ENCODE measurements at regions not wholly inside any gene's neighbourhood (a gene's known extent, or its start where the extent isn't known, plus 50 kb on each side); places are given as distances from the start of the nearest gene placed in this dataset.
"Not testable (repeated sequence)": the region's sequence is repeated elsewhere in the genome, so short reads cannot be mapped to it uniquely, and the experiment has no call there.

DNA sequence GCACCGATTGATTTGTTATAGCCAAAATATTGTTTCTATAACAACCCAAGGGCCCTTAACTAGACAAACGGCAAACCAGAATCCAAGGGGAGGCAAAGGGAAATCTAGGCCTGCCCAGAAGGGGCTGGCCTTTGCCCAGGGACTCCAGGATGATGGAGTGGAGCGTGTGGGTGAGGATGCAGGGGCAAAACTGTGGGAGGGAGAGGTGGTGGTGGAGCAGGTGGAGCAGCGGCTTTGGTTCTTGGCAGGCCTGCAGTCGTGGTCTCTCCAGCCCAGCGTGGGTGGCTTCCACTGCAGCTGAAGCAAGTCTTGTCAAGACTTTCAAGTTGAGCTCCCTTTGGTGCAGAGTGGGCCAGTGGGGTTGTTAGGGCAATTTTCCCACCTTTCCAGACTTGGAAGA is 98.6 kb upstream of the TBCA start:
- H3K4me3 ChIP-seq = no peak overlapping the region
- WGBS, 10 experiments = 68 to 86% (median 78%) methylated on average over 1 to 6 of the region's 6 CpGs; no CpG with 5 or more reads in 4 of the 10 experiments

DNA sequence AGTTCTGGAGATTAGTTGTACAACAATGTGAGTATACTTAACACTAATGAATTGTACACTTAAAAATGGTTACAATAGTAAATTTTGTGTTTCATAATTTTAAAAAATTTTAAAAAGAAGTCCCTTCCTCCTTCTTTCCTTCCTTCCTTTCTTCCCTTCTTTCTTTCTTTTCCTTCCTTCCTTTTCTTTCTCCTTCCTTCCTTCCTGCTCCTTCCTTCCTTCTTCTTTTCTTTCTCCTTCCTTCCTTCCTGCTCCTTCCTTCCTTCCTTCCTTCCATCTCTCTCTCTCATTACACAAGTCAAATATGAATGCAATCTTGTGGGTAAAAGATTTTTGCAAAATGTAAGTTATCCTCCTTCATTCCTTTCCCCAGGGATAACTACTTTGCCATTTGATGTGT is 97.1 kb upstream of the TBCA start:
- Histone ChIP-seq H3K27ac (no peak overlapping the region), H3K4me3 (no peak overlapping the region), H3K4me1 (replicated peaks in 1 of 2) (peaks cover 8 to 18% of the 10 kb centered on the region in 2 donors)
- in situ Hi-C loops (cut with MboI; ENCODE audit: low pct_unique_long_range_greater_than_20kb in 2 of 9, low sequenced_read_pairs in 9 of 9, unreplicated experiment in 9 of 9) = loop anchor here in 2 of 9 experiments (25.0 kb wide), 2 partner anchors 89 to 114 kb away; no protein-coding TSS in a partner anchor
- ATAC-seq (replicated peaks in 6 of 8) = no peak

More for the DNA sequence above, 98.6 kb upstream of the TBCA start:
- Histone ChIP-seq H3K27ac (no peak overlapping the region), H3K4me1 (replicated peaks in 1 of 2) (peaks cover under 1 to 7% of the 10 kb centered on the region in 2 donors)
- ATAC-seq (replicated peaks in 6 of 8) = no peak
- in situ Hi-C loops (cut with MboI; ENCODE audit: low pct_unique_long_range_greater_than_20kb in 2 of 9, low sequenced_read_pairs in 9 of 9, unreplicated experiment in 9 of 9) = loop anchor here in 2 of 9 experiments (25.0 kb wide), 2 partner anchors 88 to 113 kb away; no protein-coding TSS in a partner anchor

DNA sequence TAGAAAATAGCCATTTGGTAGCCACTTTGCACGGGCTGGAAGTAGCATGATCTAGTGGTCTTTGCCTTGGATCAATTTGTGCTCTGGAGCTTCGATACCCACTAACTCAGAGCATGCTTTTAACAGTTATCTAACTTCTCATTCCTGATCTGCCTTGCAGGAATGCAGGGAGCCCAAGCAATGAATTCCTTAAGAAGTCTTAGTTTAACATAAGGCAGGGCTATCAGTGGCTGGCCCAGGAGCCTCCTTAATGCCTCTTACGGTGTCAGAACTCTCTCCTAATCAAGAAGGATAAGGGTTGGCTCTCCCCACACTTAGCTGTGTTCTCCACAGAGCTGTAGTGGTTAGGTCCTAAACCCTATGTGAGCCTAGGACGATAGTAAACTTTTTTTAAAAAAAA is 95.8 kb upstream of the TBCA start:
- H3K27ac ChIP-seq = no peak overlapping the region
- H3K4me3 ChIP-seq = no peak overlapping the region
- ATAC-seq (replicated peaks in 6 of 8) = no peak
- peaks cover 8 to 18% of the 10 kb centered on the region in 2 donors for H3K4me1 ChIP-seq (replicated peaks in 1 of 2)
- WGBS, 10 experiments = 18 to 100% (median 89%) methylated on average over 1 to 4 of the region's 4 CpGs; no CpG with 5 or more reads in 1 of the 10 experiments
- in situ Hi-C loops (cut with MboI; ENCODE audit: low pct_unique_long_range_greater_than_20kb in 2 of 9, low sequenced_read_pairs in 9 of 9, unreplicated experiment in 9 of 9) = loop anchor here in 2 of 9 experiments (25.0 kb wide), 2 partner anchors 90 to 115 kb away; no protein-coding TSS in a partner anchor

DNA sequence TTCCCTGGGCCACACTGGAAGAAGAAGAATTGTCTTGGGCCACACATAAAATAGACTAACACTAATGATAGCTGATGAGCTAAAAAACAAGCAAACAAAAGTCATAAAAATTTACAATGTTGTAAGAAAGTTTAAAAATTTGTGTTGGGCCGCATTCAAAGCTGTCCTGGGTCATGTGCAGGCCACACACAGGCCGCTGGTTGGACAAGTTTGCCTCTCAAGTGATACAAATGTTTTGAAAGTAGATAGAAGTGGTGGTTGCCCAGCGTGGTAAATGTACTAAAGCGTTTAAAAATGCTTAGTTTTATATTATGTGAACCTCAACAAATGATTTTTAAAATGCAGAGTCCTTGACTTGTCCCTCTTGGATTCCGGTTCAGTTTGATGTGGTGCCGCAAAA is 94.9 kb upstream of the TBCA start:
- no peak overlapping the region for H3K4me3 ChIP-seq
- WGBS, 10 experiments = 77 to 100% (median 89%) methylated on average over 1 to 6 of the region's 6 CpGs
- no peak overlapping the region for H3K27ac ChIP-seq
- in situ Hi-C loops (cut with MboI; ENCODE audit: low pct_unique_long_range_greater_than_20kb in 2 of 9, low sequenced_read_pairs in 9 of 9, unreplicated experiment in 9 of 9) = loop anchor here in 2 of 9 experiments (25.0 kb wide), 2 partner anchors 91 to 116 kb away; no protein-coding TSS in a partner anchor
- peaks cover 8 to 18% of the 10 kb centered on the region in 2 donors for H3K4me1 ChIP-seq (replicated peaks in 1 of 2)
- no peak for ATAC-seq (replicated peaks in 6 of 8)

DNA sequence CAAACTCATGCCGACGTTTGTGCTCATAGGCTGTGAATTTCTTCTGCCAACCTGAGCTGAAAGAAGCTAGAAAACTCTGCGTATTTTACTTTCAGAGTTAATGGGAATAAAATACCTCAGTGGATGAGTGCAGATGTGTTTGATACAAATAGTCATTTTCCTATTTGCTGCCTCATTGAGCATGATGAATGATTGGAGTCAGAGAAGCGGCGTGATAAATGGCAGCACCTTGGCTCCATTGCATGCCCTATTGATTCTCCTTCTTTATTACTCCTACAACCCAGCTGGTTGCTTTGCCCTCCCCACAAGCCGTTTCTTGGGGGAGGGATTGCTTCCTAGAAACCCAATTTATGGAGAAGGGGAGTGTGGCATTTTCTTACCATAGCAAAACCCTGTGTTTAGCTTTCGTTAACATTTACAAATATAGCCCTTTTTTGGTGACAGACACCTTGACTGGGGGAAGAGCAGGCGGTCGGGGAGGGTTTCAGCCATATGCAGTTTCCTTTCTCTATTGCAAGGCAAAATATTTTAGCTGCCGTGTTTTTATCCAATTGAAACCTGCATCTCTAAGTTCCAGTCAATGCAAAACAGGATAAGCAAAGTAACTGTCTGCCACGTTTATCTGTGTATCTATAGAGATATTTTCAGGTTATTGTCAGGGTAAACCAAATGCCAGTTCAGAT is 93.1 kb upstream of the TBCA start:
- 30 to 91% (median 59%) methylated on average over 1 to 10 of the region's 11 CpGs; no CpG with 5 or more reads in 1 of the 10 experiments for WGBS, 10 experiments

DNA sequence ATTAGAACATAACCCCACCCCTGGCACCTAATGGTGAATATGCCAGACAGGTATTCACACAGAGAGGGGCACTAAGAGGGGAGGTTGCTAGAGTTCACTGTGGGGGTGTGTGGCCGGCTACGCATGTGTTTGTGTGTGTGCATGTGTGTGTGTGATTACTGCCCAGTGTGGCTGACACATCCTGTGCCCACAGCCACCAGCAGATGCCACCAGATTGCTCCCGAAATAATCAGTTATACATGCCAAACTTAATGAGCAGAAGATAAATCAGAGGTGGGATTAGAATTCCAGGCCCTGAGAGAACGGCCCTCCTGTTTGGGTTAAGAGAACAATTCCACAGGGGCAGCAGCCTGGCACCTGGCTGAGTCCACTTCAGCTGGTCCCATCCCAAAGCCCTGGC is 91.8 kb upstream of the TBCA start:
- Histone ChIP-seq H3K4me3 (no peak overlapping the region), H3K27ac (no peak overlapping the region), H3K4me1 (replicated peaks in 1 of 2) (peaks cover 8 to 12% of the 10 kb centered on the region in 2 donors)
- in situ Hi-C loops (cut with MboI; ENCODE audit: low pct_unique_long_range_greater_than_20kb in 2 of 9, low sequenced_read_pairs in 9 of 9, unreplicated experiment in 9 of 9) = loop anchor here in 2 of 9 experiments (25.0 kb wide), 2 partner anchors 94 to 119 kb away; no protein-coding TSS in a partner anchor
- peak in 2 of 8 experiments; percentile 20 to 33 for ATAC-seq (replicated peaks in 6 of 8)
- WGBS, 10 experiments = 37 to 100% (median 77%) methylated on average over 1 to 3 of the region's 4 CpGs; no CpG with 5 or more reads in 2 of the 10 experiments

More for the DNA sequence above, 93.1 kb upstream of the TBCA start:
- Histone ChIP-seq H3K4me3 (no peak overlapping the region), H3K4me1 (replicated peaks in 1 of 2) (peaks cover 8 to 15% of the 10 kb centered on the region in 2 donors), H3K27ac (no peak overlapping the region)
- ATAC-seq (replicated peaks in 6 of 8) = peak in 2 of 8 experiments; percentile 12 to 19
- in situ Hi-C loops (cut with MboI; ENCODE audit: low pct_unique_long_range_greater_than_20kb in 2 of 9, low sequenced_read_pairs in 9 of 9, unreplicated experiment in 9 of 9) = loop anchor here in 2 of 9 experiments (25.0 kb wide), 2 partner anchors 93 to 118 kb away; no protein-coding TSS in a partner anchor

DNA sequence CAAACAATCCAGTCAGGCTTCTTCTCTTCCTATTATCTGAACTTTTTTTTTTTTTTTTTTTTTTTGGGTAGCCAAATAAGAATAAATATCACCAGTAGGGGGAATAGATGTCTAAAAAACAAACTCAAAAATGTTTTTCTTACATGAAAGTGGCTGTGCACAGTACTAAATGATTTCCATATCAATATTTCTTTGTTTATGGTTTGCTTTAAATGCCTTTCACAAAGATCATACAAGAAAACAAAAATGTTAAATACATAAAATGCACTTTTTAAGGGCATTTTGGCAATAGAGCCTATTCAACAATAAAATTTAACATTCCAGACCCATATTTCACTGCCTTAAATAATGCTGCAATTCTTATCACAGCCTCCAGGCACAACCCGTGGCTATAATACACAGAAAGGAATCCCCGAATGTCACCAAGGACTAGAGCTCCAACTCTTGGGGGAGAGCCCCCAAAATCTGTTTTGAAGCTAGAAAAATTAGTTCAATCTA is 91.1 kb upstream of the TBCA start:
- WGBS, 10 experiments = 0 to 93% (median 69%) methylated on average over 1 to 2 of the region's 2 CpGs; no CpG with 5 or more reads in 3 of the 10 experiments
- no peak overlapping the region for H3K4me3 ChIP-seq
- no peak overlapping the region for H3K27ac ChIP-seq
- H3K4me1 ChIP-seq (replicated peaks in 1 of 2) = peaks cover 8 to 12% of the 10 kb centered on the region in 2 donors
- peak in 3 of 8 experiments; percentile 61 to 82 (median 74) for ATAC-seq (replicated peaks in 6 of 8)
- in situ Hi-C loops (cut with MboI; ENCODE audit: low pct_unique_long_range_greater_than_20kb in 2 of 9, low sequenced_read_pairs in 9 of 9, unreplicated experiment in 9 of 9) = loop anchor here in 2 of 9 experiments (25.0 kb wide), 2 partner anchors 95 to 120 kb away; no protein-coding TSS in a partner anchor

DNA sequence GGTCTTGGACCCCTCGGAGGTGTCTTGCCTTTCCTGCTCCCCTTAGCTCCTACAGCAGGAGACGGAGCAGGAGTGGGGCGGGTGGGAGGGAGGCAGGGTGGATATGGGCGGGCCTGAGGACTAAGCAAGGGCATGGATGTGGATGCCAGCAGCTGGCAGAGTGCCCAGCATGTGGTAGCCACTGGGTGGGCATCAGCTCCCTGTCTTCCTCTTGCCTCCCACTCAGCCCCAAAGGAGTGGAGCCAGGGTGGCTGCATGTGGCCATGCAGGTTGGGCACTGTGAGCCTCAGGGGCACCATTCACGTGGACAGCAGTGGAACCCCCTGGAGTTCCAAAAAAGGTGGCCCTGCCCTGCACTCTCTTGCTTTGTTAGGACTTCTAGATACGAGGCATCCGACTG is 90.1 kb upstream of the TBCA start:
- WGBS, 10 experiments = 20 to 100% (median 66%) methylated on average over 1 to 4 of the region's 7 CpGs; no CpG with 5 or more reads in 4 of the 10 experiments
- Histone ChIP-seq H3K27ac (no peak overlapping the region), H3K4me1 (replicated peaks in 1 of 2) (peaks cover 8 to 12% of the 10 kb centered on the region in 2 donors), H3K4me3 (no peak overlapping the region)
- ATAC-seq (replicated peaks in 6 of 8) = no peak
- in situ Hi-C loops (cut with MboI; ENCODE audit: low pct_unique_long_range_greater_than_20kb in 2 of 9, low sequenced_read_pairs in 9 of 9, unreplicated experiment in 9 of 9) = loop anchor here in 2 of 9 experiments (25.0 kb wide), 2 partner anchors 96 to 121 kb away; no protein-coding TSS in a partner anchor

DNA sequence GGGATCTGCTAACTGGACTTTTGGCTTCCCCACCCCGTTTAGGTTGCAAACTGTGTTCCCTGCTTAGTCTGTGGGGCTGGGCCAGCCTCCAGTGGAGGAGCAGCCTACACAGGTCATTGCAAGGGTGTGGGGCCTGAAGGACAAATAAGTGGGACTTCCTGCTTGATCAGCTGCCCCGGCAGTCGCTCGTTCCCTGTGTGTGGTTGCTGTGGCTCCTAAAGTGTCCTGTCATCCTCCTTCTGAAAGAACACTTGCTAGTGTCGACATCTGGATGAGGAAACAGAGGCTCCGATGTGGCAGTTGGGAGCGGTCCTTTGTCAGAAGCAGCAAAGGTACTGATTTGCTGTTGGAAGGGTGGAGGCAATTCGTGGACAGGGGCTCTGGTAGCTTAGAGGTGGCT is 88.9 kb upstream of the TBCA start:
- in situ Hi-C loops (cut with MboI; ENCODE audit: low pct_unique_long_range_greater_than_20kb in 2 of 9, low sequenced_read_pairs in 9 of 9, unreplicated experiment in 9 of 9) = loop anchor here in 2 of 9 experiments (25.0 kb wide), 2 partner anchors 97 to 122 kb away; no protein-coding TSS in a partner anchor
- H3K27ac ChIP-seq = no peak overlapping the region
- WGBS, 10 experiments = 0 to 94% (median 53%) methylated on average over 1 to 7 of the region's 8 CpGs; no CpG with 5 or more reads in 2 of the 10 experiments
- no peak for ATAC-seq (replicated peaks in 6 of 8)
- peaks cover 8 to 12% of the 10 kb centered on the region in 2 donors for H3K4me1 ChIP-seq (replicated peaks in 1 of 2)
- H3K4me3 ChIP-seq = no peak overlapping the region

DNA sequence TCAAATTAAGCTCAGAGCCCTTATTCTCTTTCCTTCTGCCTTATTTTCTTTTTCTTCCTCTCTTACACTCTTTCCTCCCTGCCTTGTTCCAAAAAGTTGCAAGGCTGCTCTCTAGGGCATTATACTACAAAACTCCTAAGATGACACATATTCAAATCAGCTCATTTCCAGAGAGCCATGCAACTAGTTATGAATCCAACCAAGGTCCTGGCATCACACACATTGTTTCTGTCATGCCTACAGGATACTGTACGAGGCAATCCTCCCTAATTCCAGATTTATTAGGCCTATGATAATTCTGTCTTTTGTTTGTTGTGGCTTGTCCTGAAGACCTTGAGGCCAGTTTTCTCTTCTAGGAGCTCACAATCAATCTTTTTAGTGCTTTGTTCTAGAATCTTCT is 87.0 kb upstream of the TBCA start:
- WGBS, 10 experiments = 0 to 100% (median 52%) methylated on average over 1 of the region's 1 CpG; no CpG with 5 or more reads in 2 of the 10 experiments
- Histone ChIP-seq H3K4me3 (no peak overlapping the region), H3K4me1 (replicated peaks in 1 of 2) (no peaks in the 10 kb centered on the region), H3K27ac (no peak overlapping the region)
- in situ Hi-C loops (cut with MboI; ENCODE audit: low pct_unique_long_range_greater_than_20kb in 2 of 9, low sequenced_read_pairs in 9 of 9, unreplicated experiment in 9 of 9) = loop anchor here in 2 of 9 experiments (25.0 kb wide), 2 partner anchors 99 to 124 kb away; no protein-coding TSS in a partner anchor
- no peak for ATAC-seq (replicated peaks in 6 of 8)

DNA sequence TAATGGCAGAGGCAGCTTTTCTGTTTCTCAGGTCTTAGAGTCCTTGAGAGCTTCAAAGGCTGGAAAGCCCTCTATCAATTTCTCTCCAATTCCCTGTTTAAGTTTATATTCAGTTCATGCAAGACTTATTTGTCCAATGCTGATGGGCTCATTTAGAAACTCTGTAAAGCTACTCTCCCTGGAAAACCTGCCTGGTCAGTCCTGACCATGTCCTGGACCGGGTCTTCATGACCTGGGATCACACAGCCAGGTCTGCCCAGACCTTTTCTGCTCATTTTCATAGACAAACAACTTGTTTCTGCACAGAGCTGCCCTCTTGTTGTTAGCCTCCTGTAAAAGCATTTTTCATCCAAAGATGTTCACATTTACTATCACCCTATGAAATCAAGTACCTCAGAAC is 85.4 kb upstream of the TBCA start:
- WGBS, 10 experiments = 67 to 100% (median 77%) methylated on average over 1 of the region's 1 CpG; no CpG with 5 or more reads in 6 of the 10 experiments
- no peak for ATAC-seq (replicated peaks in 6 of 8)
- Histone ChIP-seq H3K4me1 (replicated peaks in 1 of 2) (no peaks in the 10 kb centered on the region), H3K4me3 (no peak overlapping the region), H3K27ac (no peak overlapping the region)
- in situ Hi-C loops (cut with MboI; ENCODE audit: low pct_unique_long_range_greater_than_20kb in 2 of 9, low sequenced_read_pairs in 9 of 9, unreplicated experiment in 9 of 9) = loop anchor here in 2 of 9 experiments (25.0 kb wide), 2 partner anchors 101 to 126 kb away; no protein-coding TSS in a partner anchor

DNA sequence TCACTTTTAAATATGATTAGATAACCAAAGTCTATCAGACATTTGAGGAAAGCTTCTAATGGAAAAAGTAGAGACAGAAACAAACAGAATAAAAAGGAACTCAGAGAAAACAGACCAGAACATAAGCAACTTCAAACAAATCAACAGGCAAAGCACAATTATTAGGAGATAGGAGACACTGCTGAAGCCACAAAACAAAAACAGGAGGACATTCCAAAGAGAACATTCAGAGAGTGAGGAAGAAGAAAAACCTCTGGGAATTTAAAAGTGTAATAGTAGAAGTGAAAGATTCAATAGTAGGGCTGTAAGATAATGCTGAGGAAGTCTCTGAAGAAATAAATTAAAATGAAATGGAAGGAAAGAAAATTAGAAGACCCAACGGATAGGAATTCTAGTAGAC is 83.2 kb upstream of the TBCA start:
- 29 to 100% (median 70%) methylated on average over 1 of the region's 1 CpG; no CpG with 5 or more reads in 1 of the 10 experiments for WGBS, 10 experiments
- in situ Hi-C loops (cut with MboI; ENCODE audit: low pct_unique_long_range_greater_than_20kb in 2 of 9, low sequenced_read_pairs in 9 of 9, unreplicated experiment in 9 of 9) = loop anchor here in 2 of 9 experiments (25.0 kb wide), 2 partner anchors 103 to 128 kb away; no protein-coding TSS in a partner anchor
- H3K27ac ChIP-seq = no peak overlapping the region
- no peaks in the 10 kb centered on the region for H3K4me1 ChIP-seq (replicated peaks in 1 of 2)
- ATAC-seq (replicated peaks in 6 of 8) = no peak
- no peak overlapping the region for H3K4me3 ChIP-seq

DNA sequence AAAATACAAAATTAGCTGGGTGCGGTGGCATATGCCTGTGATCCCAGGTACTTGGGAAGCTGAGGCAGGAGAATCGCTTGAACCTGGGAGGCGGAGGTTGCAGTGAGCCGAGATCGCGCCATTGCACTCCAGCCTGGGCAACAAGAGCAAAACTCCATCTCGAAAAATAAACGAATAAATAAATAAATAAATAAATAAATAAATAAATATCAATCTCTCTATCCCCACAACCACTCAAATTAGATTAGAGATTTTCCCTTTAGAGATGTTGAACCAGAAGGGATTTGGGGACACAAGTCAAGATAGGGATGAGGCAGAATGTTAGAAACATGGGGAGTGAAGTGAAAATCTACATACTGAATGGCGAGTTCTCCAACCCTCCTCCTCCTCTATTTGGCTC is 82.5 kb upstream of the TBCA start:
- WGBS, 10 experiments = 78 to 100% (median 87%) methylated on average over 1 to 7 of the region's 9 CpGs; no CpG with 5 or more reads in 3 of the 10 experiments
- H3K4me1 ChIP-seq (replicated peaks in 1 of 2); H3K27ac ChIP-seq; H3K4me3 ChIP-seq; ATAC-seq (replicated peaks in 6 of 8): not testable (repeated sequence)
- in situ Hi-C loops (cut with MboI; ENCODE audit: low pct_unique_long_range_greater_than_20kb in 2 of 9, low sequenced_read_pairs in 9 of 9, unreplicated experiment in 9 of 9) = loop anchor here in 2 of 9 experiments (25.0 kb wide), 2 partner anchors 104 to 129 kb away; no protein-coding TSS in a partner anchor

Data from motor neuron (in vitro differentiated cells).